Muscle of arm (tissue), 1 donor: ENCODE measurements at regions not wholly inside any gene's neighbourhood (a gene's known extent, or its start where the extent isn't known, plus 50 kb on each side); places are given as distances from the start of the nearest gene placed in this dataset.

Experiments used
- DNase-seq: peaks from one replicate; pipeline ENCODE4 v3.0.0-alpha.2; 2013

- DNase-seq: no peak
Observed at GRCh38 chr4:4740071-4740470, 119.4 kb upstream of the MSX1 start.

GRCh38 chr4:4735870-4736269 is 123.6 kb upstream of the MSX1 start:
- DNase-seq: peak; percentile 71

GRCh38 chr4:4735136-4735750 is 124.2 kb upstream of the MSX1 start:
- no peak for DNase-seq

- DNase-seq: no peak
Observed at GRCh38 chr4:4734425-4734824, 125.0 kb upstream of the MSX1 start.

- DNase-seq: no peak
Observed at GRCh38 chr4:4733663-4734062, 125.8 kb upstream of the MSX1 start.

GRCh38 chr4:4730249-4730648 is 129.2 kb upstream of the MSX1 start:
- DNase-seq: no peak

- no peak for DNase-seq
Observed at GRCh38 chr4:4729206-4729605, 130.3 kb upstream of the MSX1 start.

GRCh38 chr4:4727536-4727935 is 131.9 kb upstream of the MSX1 start:
- no peak for DNase-seq

- no peak for DNase-seq
Observed at GRCh38 chr4:4726051-4726450, 133.4 kb upstream of the MSX1 start.

- DNase-seq: no peak
Observed at GRCh38 chr4:4724321-4724720, 135.1 kb upstream of the MSX1 start.

- DNase-seq: no peak
Observed at GRCh38 chr4:4721636-4722035, 137.8 kb upstream of the MSX1 start.

- DNase-seq: no peak
Observed at GRCh38 chr4:4720646-4721045, 138.8 kb upstream of the MSX1 start.

- no peak for DNase-seq
Observed at GRCh38 chr4:4719436-4719835, 140.0 kb upstream of the MSX1 start.

GRCh38 chr4:4717692-4718091 is 141.8 kb upstream of the MSX1 start:
- no peak for DNase-seq

- no peak for DNase-seq
Observed at GRCh38 chr4:4714331-4714730, 145.1 kb upstream of the MSX1 start.

GRCh38 chr4:4712800-4713528 is 146.5 kb upstream of the MSX1 start:
- no peak for DNase-seq

GRCh38 chr4:4711902-4712301 is 147.6 kb upstream of the MSX1 start:
- DNase-seq: no peak

GRCh38 chr4:4709736-4710135 is 149.7 kb upstream of the MSX1 start:
- no peak for DNase-seq

GRCh38 chr4:4704267-4704666 is 155.2 kb upstream of the MSX1 start:
- DNase-seq: no peak

- DNase-seq: no peak
Observed at GRCh38 chr4:4697584-4697983, 155.7 kb upstream of the STX18 start.

- no peak for DNase-seq
Observed at GRCh38 chr4:4696530-4696929, 154.7 kb upstream of the STX18 start.

- no peak for DNase-seq
Observed at GRCh38 chr4:4695497-4695896, 153.6 kb upstream of the STX18 start.

GRCh38 chr4:4694827-4695226 is 153.0 kb upstream of the STX18 start:
- DNase-seq: no peak

- DNase-seq: no peak
Observed at GRCh38 chr4:4694296-4694772, 152.5 kb upstream of the STX18 start.
